ENCODE measurements at regions not wholly inside any gene's neighbourhood (a gene's known extent, or its start where the extent isn't known, plus 50 kb on each side); places are given as distances from the start of the nearest gene placed in this dataset.
A peak's percentile ranks its signal among the peaks of the same experiment; 100 is the strongest.

DNA sequence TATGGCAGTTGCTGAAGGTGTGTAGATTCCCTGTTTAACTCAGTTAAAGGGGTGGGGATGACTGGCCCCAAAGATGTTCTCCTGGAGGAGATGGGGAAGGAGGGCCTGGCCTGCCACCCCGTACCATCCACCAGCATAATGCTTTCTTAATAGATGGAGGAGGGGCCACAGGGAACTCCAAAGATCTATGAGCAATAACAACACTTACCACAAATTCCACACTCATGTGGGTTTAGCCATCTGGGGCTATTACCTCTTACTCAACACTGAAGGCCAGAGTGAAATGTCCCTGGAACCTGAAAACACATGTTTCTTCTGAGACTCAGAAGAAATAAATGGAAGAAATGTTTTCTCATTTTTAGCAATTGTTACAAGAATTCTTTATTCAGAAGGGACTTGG is 259.0 kb downstream of the CXCL12 start (continued):
- TF ChIP-seq EHMT2 (IDR thresholded peaks at IDR 0.05; ENCODE audit: low read depth) = no peak
- no peak for TF ChIP-seq ZC3H11A (IDR thresholded peaks at IDR 0.05)
- no peak for TF ChIP-seq HOXB5 (CRISPR knock-in tag; IDR thresholded peaks at IDR 0.05)

DNA sequence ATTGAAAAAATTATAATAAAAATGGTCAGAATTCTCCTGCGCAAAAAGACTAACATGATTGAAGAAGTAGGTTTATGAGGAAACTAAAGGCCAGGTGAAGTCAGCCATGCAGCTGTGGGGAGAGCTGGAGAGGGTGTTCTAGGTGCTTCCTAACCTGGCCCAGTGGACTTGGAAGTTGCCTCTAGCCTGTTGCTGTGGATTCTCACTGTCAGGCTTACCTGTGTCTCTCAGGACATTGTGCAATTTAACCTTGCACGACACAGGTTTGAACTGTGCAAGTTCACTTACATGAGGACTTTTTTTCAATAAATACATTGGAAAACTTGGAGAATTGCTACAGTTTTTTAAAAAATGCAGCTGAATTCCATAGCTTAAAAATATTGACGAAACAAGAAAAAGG is 266.4 kb downstream of the CXCL12 start:
- WGBS (ENCODE audit: missing lambda C conversion rate) = 24% methylated on average over 3 of the region's 3 CpGs
- TF ChIP-seq PHF8 (IDR thresholded peaks at IDR 0.05; ENCODE audit: borderline replicate concordance, low read depth) = no peak
- TF ChIP-seq RCOR1 (IDR thresholded peaks at IDR 0.05; ENCODE audit: low read depth, low read length) = no peak
- no peak for TF ChIP-seq RARB (CRISPR knock-in tag; IDR thresholded peaks at IDR 0.05)
- no peak for TF ChIP-seq POLR2AphosphoS2 (conservative IDR thresholded peaks at IDR 0.05; ENCODE audit: low read length)
- TF ChIP-seq, protein P1, sequence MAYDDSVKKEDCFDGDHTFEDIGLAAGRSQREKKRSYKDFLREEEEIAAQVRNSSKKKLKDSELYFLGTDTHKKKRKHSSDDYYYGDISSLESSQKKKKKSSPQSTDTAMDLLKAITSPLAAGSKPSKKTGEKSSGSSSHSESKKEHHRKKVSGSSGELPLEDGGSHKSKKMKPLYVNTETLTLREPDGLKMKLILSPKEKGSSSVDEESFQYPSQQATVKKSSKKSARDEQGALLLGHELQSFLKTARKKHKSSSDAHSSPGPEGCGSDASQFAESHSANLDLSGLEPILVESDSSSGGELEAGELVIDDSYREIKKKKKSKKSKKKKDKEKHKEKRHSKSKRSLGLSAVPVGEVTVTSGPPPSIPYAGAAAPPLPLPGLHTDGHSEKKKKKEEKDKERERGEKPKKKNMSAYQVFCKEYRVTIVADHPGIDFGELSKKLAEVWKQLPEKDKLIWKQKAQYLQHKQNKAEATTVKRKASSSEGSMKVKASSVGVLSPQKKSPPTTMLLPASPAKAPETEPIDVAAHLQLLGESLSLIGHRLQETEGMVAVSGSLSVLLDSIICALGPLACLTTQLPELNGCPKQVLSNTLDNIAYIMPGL (CRISPR knock-in tag; IDR thresholded peaks at IDR 0.05; ENCODE audit: borderline replicate concordance) = no peak
- no peak for TF ChIP-seq SREBF2 (IDR thresholded peaks at IDR 0.05)
- TF ChIP-seq, protein P2, sequence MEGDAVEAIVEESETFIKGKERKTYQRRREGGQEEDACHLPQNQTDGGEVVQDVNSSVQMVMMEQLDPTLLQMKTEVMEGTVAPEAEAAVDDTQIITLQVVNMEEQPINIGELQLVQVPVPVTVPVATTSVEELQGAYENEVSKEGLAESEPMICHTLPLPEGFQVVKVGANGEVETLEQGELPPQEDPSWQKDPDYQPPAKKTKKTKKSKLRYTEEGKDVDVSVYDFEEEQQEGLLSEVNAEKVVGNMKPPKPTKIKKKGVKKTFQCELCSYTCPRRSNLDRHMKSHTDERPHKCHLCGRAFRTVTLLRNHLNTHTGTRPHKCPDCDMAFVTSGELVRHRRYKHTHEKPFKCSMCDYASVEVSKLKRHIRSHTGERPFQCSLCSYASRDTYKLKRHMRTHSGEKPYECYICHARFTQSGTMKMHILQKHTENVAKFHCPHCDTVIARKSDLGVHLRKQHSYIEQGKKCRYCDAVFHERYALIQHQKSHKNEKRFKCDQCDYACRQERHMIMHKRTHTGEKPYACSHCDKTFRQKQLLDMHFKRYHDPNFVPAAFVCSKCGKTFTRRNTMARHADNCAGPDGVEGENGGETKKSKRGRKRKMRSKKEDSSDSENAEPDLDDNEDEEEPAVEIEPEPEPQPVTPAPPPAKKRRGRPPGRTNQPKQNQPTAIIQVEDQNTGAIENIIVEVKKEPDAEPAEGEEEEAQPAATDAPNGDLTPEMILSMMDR (IDR thresholded peaks at IDR 0.05) = no peak
- TF ChIP-seq CBX2 (IDR thresholded peaks at IDR 0.05; ENCODE audit: borderline replicate concordance, low read depth) = no peak
- TF ChIP-seq HOXB13 (CRISPR knock-in tag; IDR thresholded peaks at IDR 0.05; ENCODE audit: low read depth) = no peak
- no peak for TF ChIP-seq BHLHE40 (IDR thresholded peaks at IDR 0.05; ENCODE audit: low read depth, low read length)
- no peak for TF ChIP-seq CBX8 (IDR thresholded peaks at IDR 0.05)
- no peak for TF ChIP-seq ESRRA (IDR thresholded peaks at IDR 0.05; ENCODE audit: borderline replicate concordance, low read length)
- DNase-seq (ENCODE audit: low read depth in 1 of 2, low spot score in 1 of 2) = no peak
- Histone ChIP-seq H3K27ac (no peak overlapping the region), H3K4me3 (no peak overlapping the region), H3K9me3 (peaks cover 7% of the 10 kb centered on the region; the same call in 2 of the 3 replicates), H3K4me1 (no peaks in the 10 kb centered on the region), H3K4me2 (no peak overlapping the region)
- POLR2A ChIA-PET = no interaction called here
- ATAC-seq = no peak
- FAIRE-seq = no peak
- CTCF ChIA-PET = no interaction called here

DNA sequence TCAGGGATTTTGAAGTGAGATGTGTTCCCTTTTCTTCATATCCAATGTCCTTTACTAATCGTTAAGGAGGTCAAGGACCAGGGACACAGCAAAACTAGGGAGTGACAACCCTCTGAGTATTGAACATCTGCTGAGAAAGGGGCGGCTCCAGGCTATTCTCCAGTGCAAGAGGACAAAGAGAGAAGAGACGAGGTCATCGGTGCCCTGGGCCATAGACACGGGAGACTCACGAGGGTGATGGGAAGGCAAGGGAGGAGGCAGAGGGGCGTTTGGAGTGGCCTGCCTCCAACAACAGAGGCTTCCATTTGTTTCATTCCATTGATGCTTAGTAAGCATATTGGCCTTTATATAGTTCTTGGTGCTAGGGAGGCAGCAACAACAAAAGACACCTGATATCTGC is 268.4 kb downstream of the CXCL12 start:
- ATAC-seq (no peak), FAIRE-seq (no peak), DNase-seq (ENCODE audit: low read depth in 1 of 2, low spot score in 1 of 2) (no peak)
- ChIA-PET POLR2A (no interaction called here), CTCF (no interaction called here)
- Histone ChIP-seq H3K9me3 (peaks cover 7% of the 10 kb centered on the region; the same call in 2 of the 3 replicates), H3K27ac (no peak overlapping the region), H3K4me2 (no peak overlapping the region), H3K4me1 (no peaks in the 10 kb centered on the region), H3K4me3 (no peak overlapping the region)
- WGBS (ENCODE audit: missing lambda C conversion rate) = 14% methylated on average over 7 of the region's 7 CpGs
- TF ChIP-seq HEYL (CRISPR knock-in tag; IDR thresholded peaks at IDR 0.05) (no peak), MAFK (IDR thresholded peaks at IDR 0.05; ENCODE audit: partially characterized antibody) (peak; percentile 17)

DNA sequence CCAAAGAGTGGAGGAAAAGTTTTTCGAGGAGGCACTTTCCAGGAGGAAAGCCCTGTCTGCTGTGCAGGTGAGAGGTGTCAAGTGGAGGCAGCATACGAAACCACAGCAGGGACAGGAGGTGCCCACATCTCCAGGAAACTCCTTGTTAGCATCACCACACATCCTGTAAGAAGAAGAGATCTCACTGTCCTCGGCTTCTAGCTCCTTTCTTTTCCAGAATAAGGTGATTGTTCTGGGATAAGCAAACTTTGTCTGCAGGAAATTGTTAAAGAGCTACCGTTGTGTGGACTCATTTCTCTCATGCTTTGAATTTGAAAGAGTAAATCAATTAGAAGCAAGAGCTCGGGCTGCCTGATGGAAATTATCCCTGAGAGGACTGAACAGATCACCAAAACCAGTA is 269.4 kb downstream of the CXCL12 start:
- ChIA-PET CTCF (no interaction called here), POLR2A (no interaction called here)
- H3K4me3 ChIP-seq = no peak overlapping the region
- WGBS (ENCODE audit: missing lambda C conversion rate) = 1% methylated on average over 5 of the region's 5 CpGs
- H3K4me1 ChIP-seq = no peaks in the 10 kb centered on the region
- DNase-seq (ENCODE audit: low read depth in 1 of 2, low spot score in 1 of 2) (no peak), ATAC-seq (no peak), FAIRE-seq (no peak)
- no peak overlapping the region for H3K27ac ChIP-seq
- peaks cover 7% of the 10 kb centered on the region; the same call in 1 of the 3 replicates for H3K9me3 ChIP-seq
- TF ChIP-seq MAFK (IDR thresholded peaks at IDR 0.05; ENCODE audit: partially characterized antibody) (no peak), JUN (IDR thresholded peaks at IDR 0.05) (no peak), RFX5 (IDR thresholded peaks at IDR 0.05) (no peak), CEBPB (IDR thresholded peaks at IDR 0.05) (no peak), TFCP2L1 (CRISPR knock-in tag; IDR thresholded peaks at IDR 0.05) (no peak), JUNB (IDR thresholded peaks at IDR 0.05) (no peak), RAD21 (conservative IDR thresholded peaks at IDR 0.05 in 1 of 2, IDR thresholded peaks at IDR 0.05 in 1 of 2) (no peak), FOSL2 (IDR thresholded peaks at IDR 0.05) (no peak), FOSL2 (CRISPR knock-in tag; IDR thresholded peaks at IDR 0.05) (no peak), SMC3 (IDR thresholded peaks at IDR 0.05) (no peak)
- TF ChIP-seq, protein P3, sequence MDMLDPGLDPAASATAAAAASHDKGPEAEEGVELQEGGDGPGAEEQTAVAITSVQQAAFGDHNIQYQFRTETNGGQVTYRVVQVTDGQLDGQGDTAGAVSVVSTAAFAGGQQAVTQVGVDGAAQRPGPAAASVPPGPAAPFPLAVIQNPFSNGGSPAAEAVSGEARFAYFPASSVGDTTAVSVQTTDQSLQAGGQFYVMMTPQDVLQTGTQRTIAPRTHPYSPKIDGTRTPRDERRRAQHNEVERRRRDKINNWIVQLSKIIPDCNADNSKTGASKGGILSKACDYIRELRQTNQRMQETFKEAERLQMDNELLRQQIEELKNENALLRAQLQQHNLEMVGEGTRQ (IDR thresholded peaks at IDR 0.05) = no peak
- TF ChIP-seq, protein P4, sequence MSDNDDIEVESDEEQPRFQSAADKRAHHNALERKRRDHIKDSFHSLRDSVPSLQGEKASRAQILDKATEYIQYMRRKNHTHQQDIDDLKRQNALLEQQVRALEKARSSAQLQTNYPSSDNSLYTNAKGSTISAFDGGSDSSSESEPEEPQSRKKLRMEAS (IDR thresholded peaks at IDR 0.05) = no peak
- TF ChIP-seq, protein P1 (CRISPR knock-in tag; IDR thresholded peaks at IDR 0.05; ENCODE audit: borderline replicate concordance) = no peak
- no peak overlapping the region for H3K4me2 ChIP-seq
